ENCODE measurements at regions not wholly inside any gene's neighbourhood (a gene's known extent, or its start where the extent isn't known, plus 50 kb on each side); places are given as distances from the start of the nearest gene placed in this dataset.

DNA sequence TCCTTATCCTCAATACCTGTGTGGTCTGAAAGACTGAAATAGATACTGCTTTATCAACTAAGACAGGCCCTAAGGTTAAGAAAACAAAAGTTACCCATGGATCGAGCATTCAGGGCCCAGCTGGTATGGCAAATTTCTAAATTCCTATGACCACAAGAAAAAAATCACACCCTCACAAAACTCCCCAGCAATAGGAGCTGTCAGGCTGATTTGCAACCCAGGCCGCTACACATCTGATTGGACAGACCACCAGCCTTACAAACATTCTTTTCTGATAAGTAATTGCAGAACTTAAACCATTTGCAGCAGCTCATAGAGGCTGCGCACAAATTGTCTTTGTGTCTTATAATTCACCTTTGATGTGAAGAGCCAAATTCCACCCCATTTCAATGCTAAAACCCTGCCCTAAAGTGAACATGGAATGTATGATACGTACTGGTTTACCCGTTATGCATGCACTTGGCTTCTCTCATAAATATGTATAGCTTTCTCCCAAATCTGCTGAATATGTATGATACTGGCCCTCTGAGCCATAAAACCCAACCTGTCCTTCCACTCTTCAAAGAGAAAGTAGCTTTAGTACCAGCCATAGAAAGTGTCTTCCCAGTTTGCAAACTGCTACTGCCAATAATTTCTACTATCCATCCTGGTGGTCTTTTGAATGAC is 842.5 kb downstream of the GRID1 start:
- Histone ChIP-seq H3K4me3 (no peak overlapping the region), H3K27ac (no peak overlapping the region), H3K36me3 (no peaks in the 10 kb centered on the region), H3K27me3 (no peaks in the 10 kb centered on the region), H3K4me1 (no peaks in the 10 kb centered on the region), H3K9me3 (peaks cover 0 to 10% (median 0%) of the 10 kb centered on the region in 3 donors)
- 71 to 77% methylated on average over 5 of the region's 5 CpGs for WGBS, 2 donors
- intact Hi-C loops (cut with DNase I) = no loop called here
- TF ChIP-seq CTCF (IDR thresholded peaks at IDR 0.05) = no peak
- no peak for TF ChIP-seq POLR2A (IDR thresholded peaks at IDR 0.05)
- DNase-seq = no peak

DNA sequence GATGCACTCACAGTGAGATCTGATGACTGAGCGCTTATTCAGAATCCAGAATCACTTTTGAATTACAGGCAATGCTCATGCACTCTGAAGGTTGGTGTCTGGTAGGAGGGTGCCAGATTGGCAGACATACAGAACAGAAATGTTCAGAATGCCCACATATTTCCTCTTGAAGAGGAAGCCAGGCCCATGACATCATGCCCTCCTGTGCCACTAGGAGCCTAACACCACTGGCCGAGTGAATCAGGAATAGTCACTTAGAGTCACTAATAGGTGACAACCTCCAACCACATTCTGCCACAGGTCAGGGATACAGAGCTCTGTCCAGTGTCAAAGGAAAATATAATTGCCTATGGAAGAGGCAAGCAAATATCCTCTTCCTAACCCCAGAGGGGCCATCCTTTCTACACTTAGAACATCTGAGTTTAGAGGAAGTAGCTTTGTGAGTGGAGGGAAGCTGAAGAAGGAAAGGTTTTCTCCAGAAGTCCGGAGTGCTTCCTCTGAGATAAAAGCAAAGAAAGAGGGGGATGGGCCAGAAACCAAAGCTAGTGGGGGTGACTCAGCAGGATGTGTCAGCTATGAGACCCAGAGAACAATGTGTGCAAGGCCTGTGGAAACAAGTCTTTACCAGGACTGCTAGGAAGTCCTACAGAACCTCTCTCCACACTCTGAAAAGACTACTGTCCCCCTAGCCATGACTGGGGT is 838.8 kb downstream of the GRID1 start:
- TF ChIP-seq POLR2A (IDR thresholded peaks at IDR 0.05) = no peak
- TF ChIP-seq CTCF (IDR thresholded peaks at IDR 0.05) = no peak
- Histone ChIP-seq H3K27me3 (no peaks in the 10 kb centered on the region), H3K4me1 (no peaks in the 10 kb centered on the region), H3K36me3 (no peaks in the 10 kb centered on the region), H3K4me3 (no peak overlapping the region), H3K9me3 (peaks cover 0 to 10% (median 0%) of the 10 kb centered on the region in 3 donors), H3K27ac (no peak overlapping the region)
- intact Hi-C loops (cut with DNase I) = no loop called here
- WGBS, 2 donors = 37 to 38% methylated on average over 3 of the region's 3 CpGs
- no peak for DNase-seq

- Histone ChIP-seq H3K27me3 (no peaks in the 10 kb centered on the region), H3K9me3 (peaks cover 0 to 10% (median 0%) of the 10 kb centered on the region in 3 donors), H3K36me3 (no peaks in the 10 kb centered on the region), H3K27ac (no peak overlapping the region), H3K4me1 (no peaks in the 10 kb centered on the region), H3K4me3 (no peak overlapping the region)
- intact Hi-C loops (cut with DNase I) = no loop called here
- no peak for TF ChIP-seq POLR2A (IDR thresholded peaks at IDR 0.05)
- no peak for TF ChIP-seq CTCF (IDR thresholded peaks at IDR 0.05)
- no peak for DNase-seq
Measured at GRCh38 chr10:85528318-85528652, 838.3 kb downstream of the GRID1 start.

DNA sequence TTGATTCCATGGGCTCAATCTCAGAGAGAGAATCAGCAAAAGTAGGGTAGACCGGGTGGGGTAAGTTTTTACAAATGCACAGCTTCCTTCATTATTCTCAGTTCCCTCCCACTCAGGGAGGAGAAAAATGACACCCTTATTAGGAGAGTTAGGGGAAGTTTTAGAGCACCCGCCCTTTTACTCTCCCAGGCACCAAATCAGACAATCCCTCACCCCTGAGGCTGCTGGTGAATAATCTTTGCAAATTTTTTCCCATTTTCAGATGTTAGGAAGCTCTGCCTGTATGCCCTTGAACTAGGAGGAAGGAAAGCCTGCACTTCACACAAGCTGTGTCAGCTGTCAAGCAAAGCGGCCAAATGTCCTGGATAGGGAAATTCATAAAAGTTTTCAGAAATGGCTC is 834.9 kb downstream of the GRID1 start:
- intact Hi-C loops (cut with DNase I) = no loop called here
- no peak overlapping the region for H3K27ac ChIP-seq
- H3K4me1 ChIP-seq = no peaks in the 10 kb centered on the region
- no peaks in the 10 kb centered on the region for H3K27me3 ChIP-seq
- TF ChIP-seq CTCF (IDR thresholded peaks at IDR 0.05) (no peak), POLR2A (IDR thresholded peaks at IDR 0.05) (no peak)
- no peak for DNase-seq
- 44 to 51% methylated on average over 3 of the region's 3 CpGs for WGBS, 2 donors
- no peak overlapping the region for H3K4me3 ChIP-seq
- peaks cover 0 to 10% (median 0%) of the 10 kb centered on the region in 3 donors for H3K9me3 ChIP-seq
- no peaks in the 10 kb centered on the region for H3K36me3 ChIP-seq

DNA sequence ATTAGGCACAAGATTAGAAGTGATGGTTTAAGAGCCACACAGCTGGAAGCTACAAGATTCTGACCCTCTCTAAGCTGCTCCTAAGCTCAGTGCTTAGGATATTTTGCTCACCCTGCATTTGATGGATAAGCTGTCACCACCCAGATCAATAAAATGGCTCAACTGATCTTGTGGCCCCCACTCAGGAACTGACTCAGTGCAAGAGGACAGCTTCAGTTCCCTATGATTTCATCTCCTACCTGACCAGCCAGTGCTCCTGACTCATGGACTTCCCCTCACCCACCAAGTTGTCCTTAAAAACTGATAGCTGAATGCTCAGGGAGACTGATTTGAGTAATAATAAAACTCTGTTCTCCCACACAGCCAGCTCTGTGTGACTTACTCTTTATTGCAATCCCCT is 833.8 kb downstream of the GRID1 start:
- no peak for TF ChIP-seq POLR2A (IDR thresholded peaks at IDR 0.05)
- TF ChIP-seq CTCF (IDR thresholded peaks at IDR 0.05) = no peak
- no peaks in the 10 kb centered on the region for H3K27me3 ChIP-seq

More for the DNA sequence above, 833.8 kb downstream of the GRID1 start:
- Histone ChIP-seq H3K4me3 (no peak overlapping the region), H3K36me3 (no peaks in the 10 kb centered on the region), H3K4me1 (no peaks in the 10 kb centered on the region), H3K9me3 (peaks cover 0 to 9% (median 0%) of the 10 kb centered on the region in 3 donors), H3K27ac (no peak overlapping the region)
- intact Hi-C loops (cut with DNase I) = no loop called here
- no peak for DNase-seq
